ENCODE measurements at regions not wholly inside any gene's neighbourhood (a gene's known extent, or its start where the extent isn't known, plus 50 kb on each side); places are given as distances from the start of the nearest gene placed in this dataset.

DNA sequence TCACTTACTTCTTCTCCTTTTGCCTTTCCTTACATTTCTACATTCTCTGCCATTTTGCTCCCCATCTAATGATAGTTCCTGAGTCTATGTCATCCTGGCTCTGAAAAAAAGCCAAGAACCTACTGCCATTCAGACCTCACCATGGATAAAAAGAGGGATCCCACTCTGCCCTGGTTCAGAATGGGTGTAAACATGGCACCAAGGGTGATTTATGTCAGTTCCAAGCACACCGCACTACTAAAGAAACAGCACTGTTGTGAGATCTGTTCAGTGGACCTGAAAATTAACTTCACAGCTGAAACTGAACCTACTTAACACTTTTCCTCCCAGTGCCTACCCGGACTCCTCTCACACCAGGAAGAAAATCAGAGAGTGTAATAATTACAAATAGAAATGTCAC is 72.3 kb upstream of the NTPCR start:
- TF ChIP-seq, protein P1, sequence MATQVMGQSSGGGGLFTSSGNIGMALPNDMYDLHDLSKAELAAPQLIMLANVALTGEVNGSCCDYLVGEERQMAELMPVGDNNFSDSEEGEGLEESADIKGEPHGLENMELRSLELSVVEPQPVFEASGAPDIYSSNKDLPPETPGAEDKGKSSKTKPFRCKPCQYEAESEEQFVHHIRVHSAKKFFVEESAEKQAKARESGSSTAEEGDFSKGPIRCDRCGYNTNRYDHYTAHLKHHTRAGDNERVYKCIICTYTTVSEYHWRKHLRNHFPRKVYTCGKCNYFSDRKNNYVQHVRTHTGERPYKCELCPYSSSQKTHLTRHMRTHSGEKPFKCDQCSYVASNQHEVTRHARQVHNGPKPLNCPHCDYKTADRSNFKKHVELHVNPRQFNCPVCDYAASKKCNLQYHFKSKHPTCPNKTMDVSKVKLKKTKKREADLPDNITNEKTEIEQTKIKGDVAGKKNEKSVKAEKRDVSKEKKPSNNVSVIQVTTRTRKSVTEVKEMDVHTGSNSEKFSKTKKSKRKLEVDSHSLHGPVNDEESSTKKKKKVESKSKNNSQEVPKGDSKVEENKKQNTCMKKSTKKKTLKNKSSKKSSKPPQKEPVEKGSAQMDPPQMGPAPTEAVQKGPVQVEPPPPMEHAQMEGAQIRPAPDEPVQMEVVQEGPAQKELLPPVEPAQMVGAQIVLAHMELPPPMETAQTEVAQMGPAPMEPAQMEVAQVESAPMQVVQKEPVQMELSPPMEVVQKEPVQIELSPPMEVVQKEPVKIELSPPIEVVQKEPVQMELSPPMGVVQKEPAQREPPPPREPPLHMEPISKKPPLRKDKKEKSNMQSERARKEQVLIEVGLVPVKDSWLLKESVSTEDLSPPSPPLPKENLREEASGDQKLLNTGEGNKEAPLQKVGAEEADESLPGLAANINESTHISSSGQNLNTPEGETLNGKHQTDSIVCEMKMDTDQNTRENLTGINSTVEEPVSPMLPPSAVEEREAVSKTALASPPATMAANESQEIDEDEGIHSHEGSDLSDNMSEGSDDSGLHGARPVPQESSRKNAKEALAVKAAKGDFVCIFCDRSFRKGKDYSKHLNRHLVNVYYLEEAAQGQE (IDR thresholded peaks at IDR 0.05; ENCODE audit: low read depth, low read length) = no peak
- TF ChIP-seq, protein P2, sequence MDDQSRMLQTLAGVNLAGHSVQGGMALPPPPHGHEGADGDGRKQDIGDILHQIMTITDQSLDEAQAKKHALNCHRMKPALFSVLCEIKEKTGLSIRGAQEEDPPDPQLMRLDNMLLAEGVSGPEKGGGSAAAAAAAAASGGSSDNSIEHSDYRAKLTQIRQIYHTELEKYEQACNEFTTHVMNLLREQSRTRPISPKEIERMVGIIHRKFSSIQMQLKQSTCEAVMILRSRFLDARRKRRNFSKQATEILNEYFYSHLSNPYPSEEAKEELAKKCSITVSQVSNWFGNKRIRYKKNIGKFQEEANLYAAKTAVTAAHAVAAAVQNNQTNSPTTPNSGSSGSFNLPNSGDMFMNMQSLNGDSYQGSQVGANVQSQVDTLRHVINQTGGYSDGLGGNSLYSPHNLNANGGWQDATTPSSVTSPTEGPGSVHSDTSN (IDR thresholded peaks at IDR 0.05) = no peak
- TF ChIP-seq RCOR1 (IDR thresholded peaks at IDR 0.05; ENCODE audit: low read length) = no peak
- no peak for TF ChIP-seq GABPA (IDR thresholded peaks at IDR 0.05; ENCODE audit: low read depth)
- TF ChIP-seq, protein P3, sequence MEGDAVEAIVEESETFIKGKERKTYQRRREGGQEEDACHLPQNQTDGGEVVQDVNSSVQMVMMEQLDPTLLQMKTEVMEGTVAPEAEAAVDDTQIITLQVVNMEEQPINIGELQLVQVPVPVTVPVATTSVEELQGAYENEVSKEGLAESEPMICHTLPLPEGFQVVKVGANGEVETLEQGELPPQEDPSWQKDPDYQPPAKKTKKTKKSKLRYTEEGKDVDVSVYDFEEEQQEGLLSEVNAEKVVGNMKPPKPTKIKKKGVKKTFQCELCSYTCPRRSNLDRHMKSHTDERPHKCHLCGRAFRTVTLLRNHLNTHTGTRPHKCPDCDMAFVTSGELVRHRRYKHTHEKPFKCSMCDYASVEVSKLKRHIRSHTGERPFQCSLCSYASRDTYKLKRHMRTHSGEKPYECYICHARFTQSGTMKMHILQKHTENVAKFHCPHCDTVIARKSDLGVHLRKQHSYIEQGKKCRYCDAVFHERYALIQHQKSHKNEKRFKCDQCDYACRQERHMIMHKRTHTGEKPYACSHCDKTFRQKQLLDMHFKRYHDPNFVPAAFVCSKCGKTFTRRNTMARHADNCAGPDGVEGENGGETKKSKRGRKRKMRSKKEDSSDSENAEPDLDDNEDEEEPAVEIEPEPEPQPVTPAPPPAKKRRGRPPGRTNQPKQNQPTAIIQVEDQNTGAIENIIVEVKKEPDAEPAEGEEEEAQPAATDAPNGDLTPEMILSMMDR (IDR thresholded peaks at IDR 0.05) = no peak
- TF ChIP-seq EP300 (IDR thresholded peaks at IDR 0.05; ENCODE audit: borderline replicate concordance in 1 of 2, low read depth in 1 of 2, low read length in 1 of 2) = no peak
- TF ChIP-seq RAD21 (IDR thresholded peaks at IDR 0.05; ENCODE audit: low read length) = no peak
- TF ChIP-seq, protein P4, sequence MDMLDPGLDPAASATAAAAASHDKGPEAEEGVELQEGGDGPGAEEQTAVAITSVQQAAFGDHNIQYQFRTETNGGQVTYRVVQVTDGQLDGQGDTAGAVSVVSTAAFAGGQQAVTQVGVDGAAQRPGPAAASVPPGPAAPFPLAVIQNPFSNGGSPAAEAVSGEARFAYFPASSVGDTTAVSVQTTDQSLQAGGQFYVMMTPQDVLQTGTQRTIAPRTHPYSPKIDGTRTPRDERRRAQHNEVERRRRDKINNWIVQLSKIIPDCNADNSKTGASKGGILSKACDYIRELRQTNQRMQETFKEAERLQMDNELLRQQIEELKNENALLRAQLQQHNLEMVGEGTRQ (IDR thresholded peaks at IDR 0.05; ENCODE audit: borderline replicate concordance, low read depth, low read length) = no peak
- no peak for TF ChIP-seq ELF1 (IDR thresholded peaks at IDR 0.05)
- TF ChIP-seq SMC3 (IDR thresholded peaks at IDR 0.05; ENCODE audit: low read depth, low read length) = no peak
- TF ChIP-seq EZH2phosphoT487 (IDR thresholded peaks at IDR 0.05; ENCODE audit: borderline replicate concordance, low read depth) = no peak
- TF ChIP-seq, protein P5, sequence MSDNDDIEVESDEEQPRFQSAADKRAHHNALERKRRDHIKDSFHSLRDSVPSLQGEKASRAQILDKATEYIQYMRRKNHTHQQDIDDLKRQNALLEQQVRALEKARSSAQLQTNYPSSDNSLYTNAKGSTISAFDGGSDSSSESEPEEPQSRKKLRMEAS (IDR thresholded peaks at IDR 0.05; ENCODE audit: low read depth) = no peak
- TF ChIP-seq FOXM1 (IDR thresholded peaks at IDR 0.05; ENCODE audit: low read depth) = no peak

Measured in SK-N-SH (cell line).